Neuronal stem cell (in vitro differentiated cells): ENCODE measurements at regions not wholly inside any gene's neighbourhood (a gene's known extent, or its start where the extent isn't known, plus 50 kb on each side); places are given as distances from the start of the nearest gene placed in this dataset.

Source experiments
- DNase-seq: peaks from one replicate; pipeline ENCODE4 v3.0.0-alpha.2; 2013; ENCODE audit warnings: low spot score
- H2AFZ ChIP-seq: one replicate; pipeline ENCODE4 v1.6.1; 2013; ENCODE audit warnings: mild to moderate bottlenecking, low read length, inconsistent platforms
- H2AK5ac ChIP-seq: 2 replicates; pipeline ENCODE4 v1.6.1; 2013; ENCODE audit warnings: low read depth, mild to moderate bottlenecking, inconsistent platforms, low read length, moderate library complexity, mixed read lengths
- H2BK120ac ChIP-seq: 2 replicates; pipeline ENCODE4 v1.6.1; 2013; ENCODE audit warnings: low read depth, mild to moderate bottlenecking, inconsistent platforms, low read length, moderate library complexity, mixed read lengths
- H2BK12ac ChIP-seq: one replicate; pipeline ENCODE4 v1.6.1; 2013; ENCODE audit warnings: low read length, inconsistent platforms
- H2BK15ac ChIP-seq: 2 replicates; pipeline ENCODE4 v1.6.1; 2013; ENCODE audit warnings: mild to moderate bottlenecking, low read length, inconsistent platforms, mixed read lengths
- H2BK5ac ChIP-seq: one replicate; pipeline ENCODE4 v1.6.1; 2013; ENCODE audit warnings: inconsistent platforms, mild to moderate bottlenecking, low read length, moderate library complexity
- H3K14ac ChIP-seq: one replicate; pipeline ENCODE4 v1.6.1; 2013; ENCODE audit warnings: low read length, inconsistent platforms
- H3K18ac ChIP-seq: 2 replicates; pipeline ENCODE4 v1.6.1; 2013; ENCODE audit warnings: low read length, inconsistent platforms
- H3K23ac ChIP-seq: 2 replicates; pipeline ENCODE4 v1.6.1; 2013; ENCODE audit warnings: low read depth, mild to moderate bottlenecking, mixed read lengths, low read length, inconsistent platforms; ENCODE audit not compliant: poor library complexity
- H3K27ac ChIP-seq: replicated peaks from 3 replicates; pipeline ENCODE4 v1.5.1; 2013; ENCODE audit warnings: low read length, inconsistent platforms
- H3K27me3 ChIP-seq, 3 experiments: 2 replicates each; pipeline ENCODE4 v1.6.1; 2013; ENCODE audit warnings: low read length in 3 of 3, mild to moderate bottlenecking in 2 of 3, inconsistent platforms in 1 of 3, low read depth in 1 of 3, mixed read lengths in 1 of 3, moderate library complexity in 1 of 3; ENCODE audit not compliant: control insufficient read depth in 3 of 3, insufficient read depth in 3 of 3
- H3K36me3 ChIP-seq, 2 donors: replicated peaks in 1 of 2; 2 replicates each; pipeline ENCODE4 v1.6.1; 2013; ENCODE audit warnings: low read length in 2 of 2; ENCODE audit not compliant: control insufficient read depth in 2 of 2, insufficient read depth in 2 of 2
- H3K4ac ChIP-seq: 2 replicates; pipeline ENCODE4 v1.6.1; 2013; ENCODE audit warnings: inconsistent platforms, mild to moderate bottlenecking, low read length, moderate library complexity
- H3K4me1 ChIP-seq, 2 donors: 1 replicate in 1 of 2; 2 replicates in 1 of 2; pipeline ENCODE4 v1.6.1; 2013; ENCODE audit warnings: low read length in 2 of 2, low read depth in 1 of 2; ENCODE audit not compliant: control insufficient read depth in 2 of 2, insufficient read depth in 1 of 2
- H3K4me2 ChIP-seq: one replicate; pipeline ENCODE4 v1.6.1; 2013; ENCODE audit warnings: mild to moderate bottlenecking, low read length, inconsistent platforms; ENCODE audit not compliant: insufficient read depth, poor library complexity, severe bottlenecking
- H3K4me3 ChIP-seq, 2 donors: 2 replicates each; pipeline ENCODE4 v1.5.1; 2013; ENCODE audit warnings: low read length in 2 of 2, mild to moderate bottlenecking in 2 of 2, inconsistent platforms in 1 of 2, moderate library complexity in 1 of 2
- H3K79me1 ChIP-seq: one replicate; pipeline ENCODE4 v1.6.1; 2013; ENCODE audit warnings: low read depth, mild to moderate bottlenecking, inconsistent platforms, low read length, moderate library complexity
- H3K9ac ChIP-seq: one replicate; pipeline ENCODE4 v1.6.1; 2013; ENCODE audit warnings: mild to moderate bottlenecking, low read depth, low read length, inconsistent platforms; ENCODE audit not compliant: poor library complexity
- H3K9me3 ChIP-seq, 2 donors: replicated peaks in 1 of 2; 2 replicates each; pipeline versions ENCODE3 to v1.6.1; 2013; ENCODE audit warnings: low read length in 2 of 2, mild to moderate bottlenecking in 2 of 2, inconsistent platforms in 1 of 2, low read depth in 1 of 2, mixed read lengths in 1 of 2, moderate library complexity in 1 of 2; ENCODE audit not compliant: control insufficient read depth in 2 of 2, insufficient read depth in 1 of 2
- H4K8ac ChIP-seq: one replicate; pipeline ENCODE4 v1.6.1; 2013; ENCODE audit warnings: low read depth, mild to moderate bottlenecking, inconsistent platforms, low read length, moderate library complexity
- H4K91ac ChIP-seq: one replicate; pipeline ENCODE4 v1.6.1; 2013; ENCODE audit warnings: low read length, low read depth, mild to moderate bottlenecking, inconsistent platforms; ENCODE audit not compliant: poor library complexity
- WGBS, 2 donors: extraction: QIAGEN DNeasy Blood & Tissue Kit; methylation state at CpG; one replicate each; pipeline ENCODE4 v1.1.7; 2013; ENCODE audit warnings: missing lambda C conversion rate in 2 of 2, mixed read lengths in 1 of 2; ENCODE audit not compliant: insufficient read length in 2 of 2, insufficient replicate concordance in 1 of 2; ENCODE audit errors: extremely low coverage in 2 of 2; 5-methylcytosine and 5-hydroxymethylcytosine counted together

- Histone ChIP-seq H3K18ac (no peak overlapping the region), H2AFZ (no peak overlapping the region), H2BK120ac (no peak overlapping the region), H3K36me3 (no peaks in the 10 kb centered on the region), H3K27me3 (no peaks in the 10 kb centered on the region), H2BK12ac (no peak overlapping the region), H3K14ac (no peak overlapping the region), H2BK5ac (no peak overlapping the region), H3K4me2 (no peak overlapping the region), H2BK15ac (no peak overlapping the region), H4K91ac (no peak overlapping the region), H3K4me3 (no peak overlapping the region), H2AK5ac (no peak overlapping the region), H3K9ac (no peak overlapping the region), H3K4ac (no peak overlapping the region), H4K8ac (no peak overlapping the region), H3K27ac (no peak overlapping the region), H3K23ac (no peak overlapping the region), H3K79me1 (no peaks in the 10 kb centered on the region), H3K9me3 (no peaks in the 10 kb centered on the region), H3K4me1 (no peaks in the 10 kb centered on the region)
- no peak for DNase-seq
- no CpG with 5 or more reads among the region's 2 CpGs for WGBS, 2 donors
Observed at GRCh38 chr18:29540548-29540947, 1363.6 kb upstream of the CDH2 start.

GRCh38 chr18:29531746-29532145 lies 1354.8 kb upstream of the CDH2 start:
- no peak overlapping the region for H3K18ac ChIP-seq
- H3K27me3 ChIP-seq = no peaks in the 10 kb centered on the region
- H4K91ac ChIP-seq = no peak overlapping the region
- no peak overlapping the region for H3K4me2 ChIP-seq
- H3K79me1 ChIP-seq = no peaks in the 10 kb centered on the region
- no peak overlapping the region for H3K4me3 ChIP-seq
- DNase-seq = no peak
- no peak overlapping the region for H2AFZ ChIP-seq
- no peak overlapping the region for H4K8ac ChIP-seq
- H2BK5ac ChIP-seq = no peak overlapping the region
- no peak overlapping the region for H3K4ac ChIP-seq
- no peaks in the 10 kb centered on the region for H3K4me1 ChIP-seq
- H2BK12ac ChIP-seq = no peak overlapping the region
- no peaks in the 10 kb centered on the region for H3K36me3 ChIP-seq
- H3K27ac ChIP-seq = no peak overlapping the region
- H3K9ac ChIP-seq = no peak overlapping the region
- no peak overlapping the region for H2AK5ac ChIP-seq
- H2BK120ac ChIP-seq = no peak overlapping the region
- no peaks in the 10 kb centered on the region for H3K9me3 ChIP-seq
- H3K14ac ChIP-seq = no peak overlapping the region
- no peak overlapping the region for H3K23ac ChIP-seq
- H2BK15ac ChIP-seq = no peak overlapping the region

DNA sequence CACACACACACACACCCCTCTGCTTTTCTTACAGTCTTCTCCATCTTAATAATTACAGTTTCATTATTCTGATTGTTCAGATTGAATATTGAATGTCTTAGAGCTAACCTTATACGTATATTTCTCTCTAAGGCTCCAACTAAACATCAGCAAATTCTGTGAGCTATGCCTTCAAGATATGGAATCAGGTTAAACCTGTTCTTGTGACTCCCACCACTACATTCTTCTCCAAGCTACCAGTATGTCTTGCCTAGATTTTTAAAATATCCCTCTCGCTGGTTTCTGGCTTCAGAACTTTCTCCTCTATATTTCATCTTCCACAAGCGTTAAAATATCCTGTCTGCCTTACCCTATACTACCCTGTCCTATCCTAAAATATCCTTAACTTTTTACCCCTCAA lies 1346.4 kb upstream of the CDH2 start:
- no peak overlapping the region for H2BK12ac ChIP-seq
- no peak overlapping the region for H2BK15ac ChIP-seq
- no peak overlapping the region for H3K14ac ChIP-seq
- H3K36me3 ChIP-seq = no peaks in the 10 kb centered on the region
- no peak for DNase-seq
- H3K23ac ChIP-seq = no peak overlapping the region
- WGBS, 2 donors = no CpG with 5 or more reads among the region's 3 CpGs
- H2AFZ ChIP-seq = no peak overlapping the region
- H3K4me2 ChIP-seq = no peak overlapping the region
- H3K27me3 ChIP-seq = no peaks in the 10 kb centered on the region
- H3K18ac ChIP-seq = no peak overlapping the region
- no peak overlapping the region for H2BK120ac ChIP-seq
- H2BK5ac ChIP-seq = no peak overlapping the region
- no peak overlapping the region for H2AK5ac ChIP-seq
- no peak overlapping the region for H3K4ac ChIP-seq
- no peaks in the 10 kb centered on the region for H3K9me3 ChIP-seq
- H3K27ac ChIP-seq = no peak overlapping the region
- H3K4me3 ChIP-seq = no peak overlapping the region
- H3K9ac ChIP-seq = no peak overlapping the region
- no peaks in the 10 kb centered on the region for H3K4me1 ChIP-seq
- H4K8ac ChIP-seq = no peak overlapping the region
- H4K91ac ChIP-seq = no peak overlapping the region
- no peaks in the 10 kb centered on the region for H3K79me1 ChIP-seq

GRCh38 chr18:29512761-29513160 lies 1335.8 kb upstream of the CDH2 start:
- no CpG with 5 or more reads among the region's 3 CpGs for WGBS, 2 donors
- H3K27me3 ChIP-seq = no peaks in the 10 kb centered on the region
- H3K9me3 ChIP-seq = peaks cover 0 to 2% of the 10 kb centered on the region in 2 donors
- H3K4ac ChIP-seq = no peak overlapping the region
- no peak overlapping the region for H3K27ac ChIP-seq
- H3K9ac ChIP-seq = no peak overlapping the region
- no peak overlapping the region for H4K91ac ChIP-seq
- H2AFZ ChIP-seq = no peak overlapping the region
- no peak overlapping the region for H3K18ac ChIP-seq
- H3K79me1 ChIP-seq = no peaks in the 10 kb centered on the region
- no peak overlapping the region for H3K4me3 ChIP-seq
- H2BK120ac ChIP-seq = no peak overlapping the region
- no peaks in the 10 kb centered on the region for H3K4me1 ChIP-seq
- H4K8ac ChIP-seq = no peak overlapping the region
- H2BK12ac ChIP-seq = no peak overlapping the region
- no peaks in the 10 kb centered on the region for H3K36me3 ChIP-seq
- H3K14ac ChIP-seq = no peak overlapping the region
- H3K23ac ChIP-seq = no peak overlapping the region
- no peak overlapping the region for H3K4me2 ChIP-seq
- no peak overlapping the region for H2BK5ac ChIP-seq
- no peak overlapping the region for H2AK5ac ChIP-seq
- no peak for DNase-seq
- H2BK15ac ChIP-seq = no peak overlapping the region
